ENCODE measurements at regions not wholly inside any gene's neighbourhood (a gene's known extent, or its start where the extent isn't known, plus 50 kb on each side); places are given as distances from the start of the nearest gene placed in this dataset.

- DNase-seq (ENCODE audit: low spot score in 2 of 2, unreplicated experiment in 2 of 2) = no peak
- Mint-ChIP-seq H3K27me3 (ENCODE audit: low read depth) (peaks cover 23% of the 10 kb centered on the region), H3K27ac (no peak overlapping the region), H3K36me3 (no peaks in the 10 kb centered on the region), H3K4me3 (no peak overlapping the region), H3K9me3 (no peaks in the 10 kb centered on the region), H3K4me1 (no peaks in the 10 kb centered on the region)
- TF ChIP-seq, protein P1, sequence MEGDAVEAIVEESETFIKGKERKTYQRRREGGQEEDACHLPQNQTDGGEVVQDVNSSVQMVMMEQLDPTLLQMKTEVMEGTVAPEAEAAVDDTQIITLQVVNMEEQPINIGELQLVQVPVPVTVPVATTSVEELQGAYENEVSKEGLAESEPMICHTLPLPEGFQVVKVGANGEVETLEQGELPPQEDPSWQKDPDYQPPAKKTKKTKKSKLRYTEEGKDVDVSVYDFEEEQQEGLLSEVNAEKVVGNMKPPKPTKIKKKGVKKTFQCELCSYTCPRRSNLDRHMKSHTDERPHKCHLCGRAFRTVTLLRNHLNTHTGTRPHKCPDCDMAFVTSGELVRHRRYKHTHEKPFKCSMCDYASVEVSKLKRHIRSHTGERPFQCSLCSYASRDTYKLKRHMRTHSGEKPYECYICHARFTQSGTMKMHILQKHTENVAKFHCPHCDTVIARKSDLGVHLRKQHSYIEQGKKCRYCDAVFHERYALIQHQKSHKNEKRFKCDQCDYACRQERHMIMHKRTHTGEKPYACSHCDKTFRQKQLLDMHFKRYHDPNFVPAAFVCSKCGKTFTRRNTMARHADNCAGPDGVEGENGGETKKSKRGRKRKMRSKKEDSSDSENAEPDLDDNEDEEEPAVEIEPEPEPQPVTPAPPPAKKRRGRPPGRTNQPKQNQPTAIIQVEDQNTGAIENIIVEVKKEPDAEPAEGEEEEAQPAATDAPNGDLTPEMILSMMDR (IDR thresholded peaks at IDR 0.05; ENCODE audit: unreplicated experiment) = no peak
Measured at GRCh38 chr11:129722529-129722928, 93.1 kb upstream of the TMEM45B start.

- H3K4me3 Mint-ChIP-seq = no peak overlapping the region
- no peaks in the 10 kb centered on the region for H3K4me1 Mint-ChIP-seq
- no peak for DNase-seq (ENCODE audit: low spot score in 2 of 2, unreplicated experiment in 2 of 2)
- H3K36me3 Mint-ChIP-seq = no peaks in the 10 kb centered on the region
- TF ChIP-seq, protein P1 (IDR thresholded peaks at IDR 0.05; ENCODE audit: unreplicated experiment) = no peak
- H3K9me3 Mint-ChIP-seq = no peaks in the 10 kb centered on the region
- peaks cover 23% of the 10 kb centered on the region for H3K27me3 Mint-ChIP-seq (ENCODE audit: low read depth)
- no peak overlapping the region for H3K27ac Mint-ChIP-seq
Measured at GRCh38 chr11:129723146-129723760, 92.4 kb upstream of the TMEM45B start.

DNA sequence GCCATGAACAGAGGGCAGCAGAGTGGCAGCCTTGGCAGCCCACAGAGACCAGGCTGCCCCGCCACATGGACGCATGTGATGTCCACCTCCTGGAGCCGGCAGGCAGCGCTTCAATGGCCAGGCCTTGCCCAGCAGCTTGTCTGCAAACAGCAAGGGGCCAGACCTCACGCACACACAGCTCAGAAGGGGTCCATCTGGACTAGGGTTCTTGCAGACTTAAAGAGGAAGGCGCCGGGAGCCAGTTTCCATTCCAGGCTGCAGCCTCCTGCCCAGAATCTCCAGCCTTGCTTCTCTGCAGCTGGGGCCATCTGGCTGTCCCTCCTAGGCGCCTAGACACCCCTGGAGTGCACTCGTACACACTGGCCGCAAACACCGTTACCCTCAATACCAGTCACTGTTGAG lies 91.9 kb upstream of the TMEM45B start:
- Mint-ChIP-seq H3K9me3 (no peaks in the 10 kb centered on the region), H3K27me3 (ENCODE audit: low read depth) (peaks cover 23% of the 10 kb centered on the region), H3K27ac (no peak overlapping the region), H3K4me1 (no peaks in the 10 kb centered on the region), H3K4me3 (no peak overlapping the region), H3K36me3 (no peaks in the 10 kb centered on the region)
- TF ChIP-seq, protein P1 (IDR thresholded peaks at IDR 0.05; ENCODE audit: unreplicated experiment) = no peak
- DNase-seq (ENCODE audit: low spot score in 2 of 2, unreplicated experiment in 2 of 2) = no peak

- peaks cover 23% of the 10 kb centered on the region for H3K27me3 Mint-ChIP-seq (ENCODE audit: low read depth)
- no peaks in the 10 kb centered on the region for H3K4me1 Mint-ChIP-seq
- no peaks in the 10 kb centered on the region for H3K36me3 Mint-ChIP-seq
- no peak overlapping the region for H3K4me3 Mint-ChIP-seq
- no peak overlapping the region for H3K27ac Mint-ChIP-seq
- no peaks in the 10 kb centered on the region for H3K9me3 Mint-ChIP-seq
- TF ChIP-seq, protein P1 (IDR thresholded peaks at IDR 0.05; ENCODE audit: unreplicated experiment) = no peak
- DNase-seq (ENCODE audit: low spot score in 2 of 2, unreplicated experiment in 2 of 2) = no peak
Measured at GRCh38 chr11:129724866-129725265, 90.8 kb upstream of the TMEM45B start.

DNA sequence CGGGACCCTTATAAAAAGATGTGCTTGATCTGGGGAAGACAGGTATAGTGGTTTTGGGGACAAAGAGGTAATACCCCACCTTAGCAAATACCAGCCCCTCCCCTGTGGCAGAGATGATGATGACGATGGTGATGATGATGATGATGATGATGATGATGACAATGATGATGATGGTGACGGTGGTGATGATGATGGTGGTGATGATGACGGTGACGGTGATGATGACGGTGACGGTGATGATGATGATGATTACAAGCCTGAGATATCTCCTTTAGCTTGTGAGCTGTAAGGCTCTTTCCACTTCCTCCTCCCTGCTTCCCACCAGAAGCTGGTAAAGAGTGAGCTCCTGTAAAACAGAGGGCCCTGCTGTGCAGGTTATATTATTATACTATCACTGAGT lies 89.5 kb upstream of the TMEM45B start:
- no peaks in the 10 kb centered on the region for H3K9me3 Mint-ChIP-seq
- H3K27me3 Mint-ChIP-seq (ENCODE audit: low read depth) = peaks cover 18% of the 10 kb centered on the region
- H3K4me1 Mint-ChIP-seq = no peaks in the 10 kb centered on the region
- DNase-seq (ENCODE audit: low spot score in 2 of 2, unreplicated experiment in 2 of 2) = no peak
- no peak overlapping the region for H3K27ac Mint-ChIP-seq
- no peak overlapping the region for H3K4me3 Mint-ChIP-seq
- no peaks in the 10 kb centered on the region for H3K36me3 Mint-ChIP-seq
- TF ChIP-seq, protein P1 (IDR thresholded peaks at IDR 0.05; ENCODE audit: unreplicated experiment) = no peak

DNA sequence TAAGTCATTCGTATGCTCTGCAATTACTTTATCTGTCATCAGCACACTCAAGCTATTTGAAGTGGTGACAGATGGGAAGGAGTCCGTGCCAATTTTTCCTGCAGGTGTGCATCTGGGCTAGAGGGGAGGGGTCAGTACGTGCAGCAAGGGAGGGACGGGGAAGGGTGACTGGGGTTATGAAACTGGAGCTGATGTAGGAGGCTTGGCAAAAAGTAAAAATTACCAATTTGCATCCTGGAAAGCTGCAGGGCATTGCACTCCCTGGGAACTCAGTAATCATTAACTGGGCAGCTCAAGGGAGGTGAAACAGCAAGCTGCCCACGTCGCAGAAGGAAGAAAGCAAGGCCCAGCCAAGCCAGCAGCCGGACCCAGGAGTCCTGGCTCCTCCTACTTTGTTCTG lies 87.1 kb upstream of the TMEM45B start:
- peaks cover 9% of the 10 kb centered on the region for H3K4me1 Mint-ChIP-seq
- no peak overlapping the region for H3K4me3 Mint-ChIP-seq
- no peaks in the 10 kb centered on the region for H3K9me3 Mint-ChIP-seq
- TF ChIP-seq, protein P1 (IDR thresholded peaks at IDR 0.05; ENCODE audit: unreplicated experiment) = no peak
- no peak overlapping the region for H3K27ac Mint-ChIP-seq
- H3K27me3 Mint-ChIP-seq (ENCODE audit: low read depth) = peaks cover 16% of the 10 kb centered on the region
- no peaks in the 10 kb centered on the region for H3K36me3 Mint-ChIP-seq
- DNase-seq (ENCODE audit: low spot score in 2 of 2, unreplicated experiment in 2 of 2) = no peak
